Adipose tissue (tissue), 3 donors: ENCODE measurements at regions not wholly inside any gene's neighbourhood (a gene's known extent, or its start where the extent isn't known, plus 50 kb on each side); places are given as distances from the start of the nearest gene placed in this dataset.
"Not testable (repeated sequence)": the region's sequence is repeated elsewhere in the genome, so short reads cannot be mapped to it uniquely, and the experiment has no call there.

Experiments used
- H3K27ac ChIP-seq: one replicate; pipeline ENCODE4 v1.5.1; 2013; ENCODE audit warnings: low read depth, low read length
- WGBS, 3 donors: extraction: QIAGEN DNeasy Blood & Tissue Kit; methylation state at CpG; one replicate each; pipeline ENCODE4 v1.1.7; 2013; 5-methylcytosine and 5-hydroxymethylcytosine counted together
- donor health status: healthy with polysubstance abuse.
- donor health status: Bipolar disorder and iron deficiency.
- donor health status: healthy.

- WGBS, 3 donors = 48 to 82% (median 77%) methylated on average over 3 of the region's 3 CpGs
Observed at GRCh38 chr14:83972631-83973030, 1557.3 kb upstream of the FLRT2 start.

DNA sequence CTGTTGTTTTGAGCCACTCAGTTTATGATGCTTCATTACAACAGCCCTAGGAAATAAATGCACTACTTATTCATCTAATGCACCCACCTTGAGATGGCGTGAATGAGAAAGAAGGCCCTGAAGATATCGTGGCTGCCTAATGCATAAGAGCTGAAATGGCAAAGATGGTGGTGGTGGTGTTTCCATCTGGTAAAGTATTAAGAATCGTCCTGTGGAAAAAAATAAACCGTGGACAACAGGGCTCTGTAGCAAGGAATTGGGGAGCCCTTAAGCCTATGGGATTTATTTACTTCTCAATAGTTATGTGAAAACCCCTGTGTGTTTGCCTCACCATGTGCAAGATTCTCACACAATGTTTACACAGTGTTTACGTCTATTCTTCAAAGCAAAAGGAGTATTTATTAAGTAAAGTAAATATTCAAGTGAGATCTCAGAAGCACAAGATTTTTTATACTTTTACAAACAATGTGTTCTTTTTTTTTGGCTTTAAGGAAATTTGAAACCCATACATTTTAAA lies 1555.2 kb upstream of the FLRT2 start:
- no peak overlapping the region for H3K27ac ChIP-seq
- WGBS, 3 donors = 43 to 93% (median 87%) methylated on average over 5 of the region's 5 CpGs

More at GRCh38 chr14:83972631-83973030, 1557.3 kb upstream of the FLRT2 start:
- H3K27ac ChIP-seq = no peak overlapping the region

- WGBS, 3 donors = 15 to 59% (median 47%) methylated on average over 2 of the region's 2 CpGs
- H3K27ac ChIP-seq = no peak overlapping the region
Observed at GRCh38 chr14:83975435-83975834, 1554.5 kb upstream of the FLRT2 start.

GRCh38 chr14:83975841-83976770 lies 1553.8 kb upstream of the FLRT2 start:
- 28 to 49% (median 38%) methylated on average over 7 of the region's 7 CpGs for WGBS, 3 donors

GRCh38 chr14:83977583-83977982 lies 1552.4 kb upstream of the FLRT2 start:
- WGBS, 3 donors = 93 to 96% (median 94%) methylated on average over 5 of the region's 5 CpGs
- no peak overlapping the region for H3K27ac ChIP-seq

More at GRCh38 chr14:83975841-83976770, 1553.8 kb upstream of the FLRT2 start:
- H3K27ac ChIP-seq = no peak overlapping the region

- H3K27ac ChIP-seq = not testable (repeated sequence)
- WGBS, 3 donors = 79 to 93% (median 90%) methylated on average over 3 of the region's 3 CpGs
Observed at GRCh38 chr14:83981676-83982258, 1548.2 kb upstream of the FLRT2 start.

DNA sequence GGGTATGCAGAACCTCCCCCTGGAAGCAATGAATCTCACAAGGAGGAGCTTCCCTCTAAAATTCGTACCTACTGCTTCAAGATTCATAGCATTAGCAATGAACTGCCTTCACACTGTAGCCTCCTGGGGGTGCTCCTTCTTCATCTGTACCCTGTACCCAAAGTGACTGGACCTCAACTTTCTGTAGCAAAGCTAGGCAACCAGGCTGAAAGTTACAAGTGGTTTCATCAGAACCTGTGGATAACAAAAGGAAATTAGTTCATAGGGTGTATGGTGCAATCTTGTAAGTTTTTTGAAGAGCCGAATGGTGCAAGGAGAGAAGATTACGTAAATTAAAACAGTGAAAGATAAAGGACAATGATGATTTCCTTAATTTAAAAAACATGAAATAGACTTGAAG lies 1541.7 kb upstream of the FLRT2 start:
- H3K27ac ChIP-seq = no peak overlapping the region
- WGBS, 3 donors = 47 to 79% (median 59%) methylated on average over 3 of the region's 3 CpGs

DNA sequence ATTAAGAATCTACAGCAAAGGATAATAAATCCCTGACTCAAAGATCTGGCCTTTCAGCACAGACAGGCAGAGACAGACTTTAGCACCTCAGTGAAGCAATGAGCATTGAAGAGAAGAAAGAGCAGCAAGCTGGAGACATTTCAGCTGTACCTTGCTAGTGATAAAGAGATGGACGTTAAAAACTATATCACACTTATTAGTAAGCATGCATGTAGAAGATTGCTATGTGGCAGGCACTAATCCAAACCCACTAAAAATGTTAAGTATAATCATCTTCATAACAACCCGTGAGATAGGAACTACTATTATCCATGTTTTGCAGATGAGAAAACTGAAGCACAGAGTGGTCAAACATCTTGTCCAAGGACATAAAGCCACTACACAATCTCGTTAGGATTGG lies 1538.3 kb upstream of the FLRT2 start:
- WGBS, 3 donors = 71 to 85% (median 85%) methylated on average over 3 of the region's 3 CpGs
- H3K27ac ChIP-seq = no peak overlapping the region

DNA sequence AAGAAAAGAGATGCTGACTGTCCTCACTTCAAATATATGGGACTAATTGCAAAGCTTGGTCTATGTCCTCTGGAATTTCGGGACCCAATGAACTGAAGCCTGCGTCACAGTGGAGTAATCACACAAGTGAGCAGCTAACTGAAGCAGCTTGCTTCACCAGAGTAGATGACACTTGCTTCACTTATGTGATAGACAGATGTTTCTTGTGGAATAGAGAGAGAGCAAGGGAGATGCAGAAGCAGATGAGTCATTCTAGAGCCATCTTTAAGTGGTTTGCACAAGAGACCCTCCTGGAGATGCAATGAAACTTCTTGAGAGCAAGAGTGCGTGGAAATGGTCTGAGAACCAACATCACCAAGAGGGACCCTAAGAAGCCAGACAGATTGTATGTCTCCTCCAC lies 1537.1 kb upstream of the FLRT2 start:
- WGBS, 3 donors = 86 to 93% (median 92%) methylated on average over 3 of the region's 3 CpGs
- no peak overlapping the region for H3K27ac ChIP-seq

GRCh38 chr14:83993545-83993944 lies 1536.4 kb upstream of the FLRT2 start:
- H3K27ac ChIP-seq = no peak overlapping the region
- 89 to 90% (median 90%) methylated on average over 2 of the region's 2 CpGs for WGBS, 3 donors

GRCh38 chr14:83994020-83994419 lies 1535.9 kb upstream of the FLRT2 start:
- WGBS, 3 donors = 88 to 91% (median 89%) methylated on average over 2 of the region's 2 CpGs

DNA sequence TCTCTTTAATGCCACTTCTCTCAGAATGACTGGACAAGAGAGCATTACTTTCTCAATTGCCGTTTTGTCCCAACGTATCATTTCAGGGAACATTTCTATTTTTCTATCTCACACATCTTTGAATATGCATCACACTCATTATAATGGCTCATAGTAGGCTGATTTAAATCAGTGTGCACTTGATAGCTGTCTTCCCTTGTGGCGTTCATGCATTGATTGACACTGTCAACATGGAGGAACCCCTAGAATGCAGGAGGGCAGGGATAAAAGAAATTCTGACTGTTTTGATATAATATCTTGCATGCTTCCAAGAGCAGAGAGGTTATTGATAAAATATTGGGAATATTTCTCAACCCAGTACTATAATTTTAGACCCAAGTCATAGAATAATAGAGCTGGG lies 1528.9 kb upstream of the FLRT2 start:
- no peak overlapping the region for H3K27ac ChIP-seq
- 94 to 96% (median 96%) methylated on average over 3 of the region's 3 CpGs for WGBS, 3 donors

More at GRCh38 chr14:83994020-83994419, 1535.9 kb upstream of the FLRT2 start:
- H3K27ac ChIP-seq = no peak overlapping the region

GRCh38 chr14:84003346-84003745 lies 1526.6 kb upstream of the FLRT2 start:
- no peak overlapping the region for H3K27ac ChIP-seq

- H3K27ac ChIP-seq = no peak overlapping the region
- WGBS, 3 donors = 58 to 78% (median 65%) methylated on average over 3 of the region's 3 CpGs
Observed at GRCh38 chr14:84006643-84007155, 1523.2 kb upstream of the FLRT2 start.

DNA sequence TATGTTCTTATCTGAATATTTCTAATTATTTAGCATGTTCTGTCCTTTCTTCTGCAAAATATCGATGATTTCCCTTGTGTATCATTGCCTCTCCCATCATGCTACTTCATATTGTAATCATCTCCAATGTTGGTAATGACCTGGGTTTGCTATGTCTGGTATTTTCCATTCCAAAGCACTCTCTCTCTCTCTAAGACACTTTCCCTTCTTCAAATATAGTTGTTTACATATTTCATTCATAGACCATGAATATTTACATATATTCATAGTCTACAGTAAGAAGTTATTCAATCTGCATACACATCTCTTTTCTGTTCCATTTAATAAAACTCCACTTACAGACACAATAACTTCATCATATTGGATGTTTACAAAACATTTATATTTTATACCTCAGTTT lies 1516.5 kb upstream of the FLRT2 start:
- no peak overlapping the region for H3K27ac ChIP-seq
- WGBS, 3 donors = 64 to 80% (median 69%) methylated on average over 1 of the region's 1 CpG

- 68 to 80% (median 70%) methylated on average over 7 of the region's 7 CpGs for WGBS, 3 donors
Observed at GRCh38 chr14:84017495-84017894, 1512.4 kb upstream of the FLRT2 start.

DNA sequence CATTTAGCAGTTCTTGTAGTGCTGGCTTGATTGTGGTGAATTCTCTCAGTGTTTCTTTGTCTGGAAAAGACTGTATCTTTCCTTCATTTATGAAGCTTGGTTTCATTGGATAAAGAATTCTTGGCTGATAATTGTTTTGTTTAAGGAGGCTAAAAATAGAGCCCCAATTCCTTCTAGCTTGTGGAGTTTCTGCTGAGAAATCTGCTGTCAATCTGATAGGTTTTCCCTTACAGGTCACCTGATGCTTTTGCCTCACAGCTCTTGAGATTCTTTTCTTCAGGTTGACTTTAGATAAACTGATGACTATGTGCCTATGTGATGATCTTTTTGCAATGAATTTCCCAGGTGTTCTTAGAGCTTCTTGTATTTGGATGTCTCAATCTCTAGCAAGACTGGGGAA lies 1508.5 kb upstream of the FLRT2 start:
- no peak overlapping the region for H3K27ac ChIP-seq

More at GRCh38 chr14:84017495-84017894, 1512.4 kb upstream of the FLRT2 start:
- no peak overlapping the region for H3K27ac ChIP-seq

GRCh38 chr14:84024231-84024820 lies 1505.6 kb upstream of the FLRT2 start:
- 80 to 90% (median 80%) methylated on average over 6 of the region's 6 CpGs for WGBS, 3 donors
- H3K27ac ChIP-seq = no peak overlapping the region
